ENCODE measurements at regions not wholly inside any gene's neighbourhood (a gene's known extent, or its start where the extent isn't known, plus 50 kb on each side); places are given as distances from the start of the nearest gene placed in this dataset.

DNA sequence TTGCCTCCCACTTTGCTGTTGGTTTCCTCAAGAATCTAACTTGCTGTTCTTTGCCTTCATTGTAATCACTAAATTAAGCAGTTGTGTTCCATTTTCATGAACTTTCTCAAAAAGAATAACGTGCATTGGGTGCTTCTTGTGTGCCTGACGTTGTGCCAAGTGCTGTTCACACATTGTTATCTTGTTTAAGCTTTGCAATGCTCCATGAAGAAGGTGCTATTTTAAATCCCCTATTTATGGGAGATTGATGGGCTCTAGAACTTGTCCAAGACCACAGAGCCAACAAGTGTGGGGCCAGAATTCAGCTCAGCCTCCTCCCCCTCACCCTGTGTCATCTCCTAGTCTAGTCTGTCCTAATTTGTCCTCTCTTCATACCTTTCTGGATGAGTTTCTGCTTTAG, 199.8 kb downstream of the C1orf94 start:
- DNase-seq: no peak
- Histone ChIP-seq H3K4me2 (no peak overlapping the region), H3F3A (ENCODE audit: insufficient read depth, low read depth) (no peaks in the 10 kb centered on the region), H3K36me3 (ENCODE audit: low read depth) (no peaks in the 10 kb centered on the region), H3K9me2 (ENCODE audit: insufficient read depth) (no peaks in the 10 kb centered on the region; the same call in 1 of the 2 replicates), H3K79me2 (ENCODE audit: low read depth) (no peaks in the 10 kb centered on the region), H3K27me3 (ENCODE audit: insufficient read depth, low read depth) (no peaks in the 10 kb centered on the region; the same call in 1 of the 2 replicates), H4K20me1 (ENCODE audit: insufficient read depth) (no peaks in the 10 kb centered on the region), H2AFZ (no peak overlapping the region), H3K9me3 (ENCODE audit: insufficient read depth, low read depth) (no peaks in the 10 kb centered on the region), H3K4me3 (no peak overlapping the region), H3K4me1 (replicated peaks; ENCODE audit: insufficient read depth) (no peaks in the 10 kb centered on the region), H3K27ac (no peak overlapping the region)
- POLR2A ChIA-PET (ENCODE audit: unreplicated experiment): no interaction called here
- BruUV-seq (replicated peaks): no TSS peak
- CTCF ChIA-PET: no interaction called here
- intact Hi-C loops (cut with micrococcal nuclease; ENCODE audit: unreplicated experiment): no loop called here
- TF ChIP-seq, protein P1, sequence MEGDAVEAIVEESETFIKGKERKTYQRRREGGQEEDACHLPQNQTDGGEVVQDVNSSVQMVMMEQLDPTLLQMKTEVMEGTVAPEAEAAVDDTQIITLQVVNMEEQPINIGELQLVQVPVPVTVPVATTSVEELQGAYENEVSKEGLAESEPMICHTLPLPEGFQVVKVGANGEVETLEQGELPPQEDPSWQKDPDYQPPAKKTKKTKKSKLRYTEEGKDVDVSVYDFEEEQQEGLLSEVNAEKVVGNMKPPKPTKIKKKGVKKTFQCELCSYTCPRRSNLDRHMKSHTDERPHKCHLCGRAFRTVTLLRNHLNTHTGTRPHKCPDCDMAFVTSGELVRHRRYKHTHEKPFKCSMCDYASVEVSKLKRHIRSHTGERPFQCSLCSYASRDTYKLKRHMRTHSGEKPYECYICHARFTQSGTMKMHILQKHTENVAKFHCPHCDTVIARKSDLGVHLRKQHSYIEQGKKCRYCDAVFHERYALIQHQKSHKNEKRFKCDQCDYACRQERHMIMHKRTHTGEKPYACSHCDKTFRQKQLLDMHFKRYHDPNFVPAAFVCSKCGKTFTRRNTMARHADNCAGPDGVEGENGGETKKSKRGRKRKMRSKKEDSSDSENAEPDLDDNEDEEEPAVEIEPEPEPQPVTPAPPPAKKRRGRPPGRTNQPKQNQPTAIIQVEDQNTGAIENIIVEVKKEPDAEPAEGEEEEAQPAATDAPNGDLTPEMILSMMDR (conservative IDR thresholded peaks at IDR 0.05): no peak
- TF ChIP-seq EZH2 (IDR thresholded peaks at IDR 0.05; ENCODE audit: low read depth): no peak

DNA sequence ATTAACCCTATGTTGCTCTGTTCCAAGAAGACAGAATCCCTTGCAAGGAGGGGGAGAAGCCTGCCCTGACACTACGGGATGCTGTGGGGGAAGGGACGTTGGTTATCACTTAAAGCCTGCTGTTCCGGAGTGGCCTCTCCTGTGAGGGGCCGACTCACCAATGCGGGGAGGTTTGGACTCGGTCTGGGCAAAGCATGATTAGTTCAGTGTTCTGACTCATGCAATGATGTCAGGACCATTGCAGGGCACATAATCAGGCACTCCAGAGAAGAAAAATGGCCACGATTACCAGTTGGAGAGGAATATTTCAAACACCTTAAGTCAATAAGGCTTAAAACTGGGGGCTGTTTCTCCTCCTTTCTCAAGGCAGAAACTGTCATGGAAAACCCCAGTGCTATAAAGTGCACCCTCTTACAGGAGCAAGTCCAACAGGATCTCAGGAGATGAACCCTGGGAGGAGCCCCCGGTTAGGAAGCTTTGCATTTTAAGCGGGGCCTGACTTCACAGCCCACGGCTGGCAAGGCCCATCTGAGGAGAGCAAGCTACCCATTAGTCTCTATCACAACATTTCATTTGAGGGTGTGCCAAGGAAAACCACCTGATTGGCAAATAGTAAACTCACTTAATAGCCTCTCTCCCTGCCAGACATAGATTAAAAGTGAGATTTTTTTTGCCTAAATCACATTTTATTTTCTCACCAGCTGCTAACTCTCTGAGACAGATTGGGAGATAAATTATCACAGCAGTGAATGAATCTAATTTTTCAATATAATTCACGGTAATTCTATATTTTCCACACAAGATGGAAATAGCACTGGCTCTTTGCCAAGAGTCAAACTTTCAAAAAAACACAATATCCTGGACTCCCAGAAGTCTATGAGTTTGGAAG, 202.5 kb downstream of the C1orf94 start:
- intact Hi-C loops (cut with micrococcal nuclease; ENCODE audit: unreplicated experiment): no loop called here
- no peaks in the 10 kb centered on the region; the same call in 1 of the 2 replicates for H3K9me2 ChIP-seq (ENCODE audit: insufficient read depth)
- no peaks in the 10 kb centered on the region for H3K36me3 ChIP-seq (ENCODE audit: low read depth)
- peaks cover 5% of the 10 kb centered on the region; the same call in 1 of the 2 replicates for H3K27me3 ChIP-seq (ENCODE audit: insufficient read depth, low read depth)
- TF ChIP-seq EZH2 (IDR thresholded peaks at IDR 0.05; ENCODE audit: low read depth): no peak
- TF ChIP-seq, protein P1 (conservative IDR thresholded peaks at IDR 0.05): no peak
- H3F3A ChIP-seq (ENCODE audit: insufficient read depth, low read depth): no peaks in the 10 kb centered on the region
- no TSS peak for BruUV-seq (replicated peaks)
- DNase-seq: no peak
- H2AFZ ChIP-seq: no peak overlapping the region
- no peaks in the 10 kb centered on the region for H3K79me2 ChIP-seq (ENCODE audit: low read depth)
- no peaks in the 10 kb centered on the region for H3K4me1 ChIP-seq (replicated peaks; ENCODE audit: insufficient read depth)
- CTCF ChIA-PET: no interaction called here
- H3K4me3 ChIP-seq: no peak overlapping the region
- no peak overlapping the region for H3K4me2 ChIP-seq
- H3K27ac ChIP-seq: no peak overlapping the region
- POLR2A ChIA-PET (ENCODE audit: unreplicated experiment): no interaction called here
- no peaks in the 10 kb centered on the region for H3K9me3 ChIP-seq (ENCODE audit: insufficient read depth, low read depth)
- H4K20me1 ChIP-seq (ENCODE audit: insufficient read depth): no peaks in the 10 kb centered on the region

DNA sequence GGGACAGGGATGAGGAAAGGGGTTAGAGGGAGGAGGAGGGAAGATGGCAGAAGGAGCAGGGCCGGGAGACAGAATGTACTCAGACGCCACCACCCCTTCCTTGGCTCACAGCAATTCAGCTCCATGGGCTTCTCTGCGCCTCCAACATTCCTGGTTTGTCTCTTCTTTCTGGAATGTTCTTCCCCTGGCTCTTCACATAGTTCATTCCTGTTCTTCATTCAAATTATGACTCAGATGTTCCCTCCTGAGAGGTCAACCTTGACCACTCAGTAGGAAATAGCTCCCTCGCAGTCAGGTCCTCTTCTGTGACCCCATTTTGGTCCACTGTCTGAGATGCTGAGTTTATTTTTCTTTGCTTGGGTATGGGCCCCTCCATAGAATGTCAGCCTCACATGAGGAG, 203.2 kb downstream of the C1orf94 start:
- no peak for DNase-seq
- no peaks in the 10 kb centered on the region for H3K36me3 ChIP-seq (ENCODE audit: low read depth)
- H3K4me1 ChIP-seq (replicated peaks; ENCODE audit: insufficient read depth): no peaks in the 10 kb centered on the region
- no TSS peak for BruUV-seq (replicated peaks)
- no peak overlapping the region for H3K27ac ChIP-seq
- H3K27me3 ChIP-seq (ENCODE audit: insufficient read depth, low read depth): peaks cover 8% of the 10 kb centered on the region; the same call in 1 of the 2 replicates
- H2AFZ ChIP-seq: no peak overlapping the region
- H3K9me3 ChIP-seq (ENCODE audit: insufficient read depth, low read depth): no peaks in the 10 kb centered on the region
- H3K4me3 ChIP-seq: no peak overlapping the region
- TF ChIP-seq EZH2 (IDR thresholded peaks at IDR 0.05; ENCODE audit: low read depth): no peak
- no peaks in the 10 kb centered on the region for H3K79me2 ChIP-seq (ENCODE audit: low read depth)
- intact Hi-C loops (cut with micrococcal nuclease; ENCODE audit: unreplicated experiment): no loop called here
- POLR2A ChIA-PET (ENCODE audit: unreplicated experiment): no interaction called here
- no peaks in the 10 kb centered on the region for H4K20me1 ChIP-seq (ENCODE audit: insufficient read depth)
- H3K9me2 ChIP-seq (ENCODE audit: insufficient read depth): no peaks in the 10 kb centered on the region
- CTCF ChIA-PET: no interaction called here
- no peak overlapping the region for H3K4me2 ChIP-seq
- H3F3A ChIP-seq (ENCODE audit: insufficient read depth, low read depth): no peaks in the 10 kb centered on the region

All from PC-9 (cell line).